IPS DF 6.9 (cell line): ENCODE measurements at regions not wholly inside any gene's neighbourhood (a gene's known extent, or its start where the extent isn't known, plus 50 kb on each side); places are given as distances from the start of the nearest gene placed in this dataset.
"Not testable (repeated sequence)": the region's sequence is repeated elsewhere in the genome, so short reads cannot be mapped to it uniquely, and the experiment has no call there.

ENCODE experiments used
- DNase-seq: peaks from one replicate; pipeline ENCODE4 v3.0.0-alpha.2; 2013; ENCODE audit warnings: low read depth, low spot score
- H3K27ac ChIP-seq: one replicate; pipeline ENCODE4 v1.5.1; 2013; ENCODE audit warnings: low read length, control low read depth
- H3K27me3 ChIP-seq: 2 replicates; pipeline ENCODE4 v1.6.1; 2013; ENCODE audit warnings: mild to moderate bottlenecking, low read length; ENCODE audit not compliant: control insufficient read depth, insufficient read depth
- H3K36me3 ChIP-seq: 2 replicates; pipeline ENCODE4 v1.6.1; 2013; ENCODE audit warnings: low read length; ENCODE audit not compliant: control insufficient read depth, insufficient read depth
- H3K4me1 ChIP-seq: 2 replicates; pipeline ENCODE4 v1.6.1; 2013; ENCODE audit warnings: low read length; ENCODE audit not compliant: control insufficient read depth, insufficient read depth
- H3K4me3 ChIP-seq: 2 replicates; pipeline ENCODE4 v1.5.1; 2013; ENCODE audit warnings: mild to moderate bottlenecking, low read length
- H3K9me3 ChIP-seq: 2 replicates; pipeline ENCODE4 v1.6.1; 2013; ENCODE audit warnings: low read length, inconsistent platforms; ENCODE audit not compliant: control insufficient read depth, insufficient read depth
- WGBS: extraction: QIAGEN DNeasy Blood & Tissue Kit; methylation state at CpG from one replicate; pipeline ENCODE4 v1.1.7; 2013; ENCODE audit warnings: mixed read lengths, missing lambda C conversion rate; ENCODE audit not compliant: insufficient read length, insufficient coverage; 5-methylcytosine and 5-hydroxymethylcytosine counted together

- DNase-seq: no peak
- no peaks in the 10 kb centered on the region for H3K4me1 ChIP-seq
- H3K36me3 ChIP-seq: no peaks in the 10 kb centered on the region
- no CpG with 5 or more reads among the region's 12 CpGs for WGBS
- no peaks in the 10 kb centered on the region for H3K27me3 ChIP-seq
- H3K4me3 ChIP-seq: no peak overlapping the region
- H3K9me3 ChIP-seq: peaks cover 17% of the 10 kb centered on the region
- no peak overlapping the region for H3K27ac ChIP-seq
Measured at GRCh38 chr22:49402169-49402568, 425.5 kb downstream of the BRD1 start.

GRCh38 chr22:49400941-49401598 lies 426.6 kb downstream of the BRD1 start:
- WGBS: no CpG with 5 or more reads among the region's 16 CpGs
- H3K27ac ChIP-seq: no peak overlapping the region
- DNase-seq: no peak

GRCh38 chr22:49400136-49400940 lies 427.3 kb downstream of the BRD1 start:
- H3K27ac ChIP-seq: no peak overlapping the region
- no peak for DNase-seq
- no peaks in the 10 kb centered on the region for H3K4me1 ChIP-seq
- H3K27me3 ChIP-seq: no peaks in the 10 kb centered on the region
- no peak overlapping the region for H3K4me3 ChIP-seq
- H3K36me3 ChIP-seq: no peaks in the 10 kb centered on the region
- WGBS: no CpG with 5 or more reads among the region's 24 CpGs
- peaks cover 22% of the 10 kb centered on the region for H3K9me3 ChIP-seq

More at GRCh38 chr22:49400941-49401598, 426.6 kb downstream of the BRD1 start:
- H3K36me3 ChIP-seq: no peaks in the 10 kb centered on the region
- H3K4me1 ChIP-seq: no peaks in the 10 kb centered on the region
- peaks cover 19% of the 10 kb centered on the region for H3K9me3 ChIP-seq
- H3K27me3 ChIP-seq: no peaks in the 10 kb centered on the region
- H3K4me3 ChIP-seq: no peak overlapping the region

DNA sequence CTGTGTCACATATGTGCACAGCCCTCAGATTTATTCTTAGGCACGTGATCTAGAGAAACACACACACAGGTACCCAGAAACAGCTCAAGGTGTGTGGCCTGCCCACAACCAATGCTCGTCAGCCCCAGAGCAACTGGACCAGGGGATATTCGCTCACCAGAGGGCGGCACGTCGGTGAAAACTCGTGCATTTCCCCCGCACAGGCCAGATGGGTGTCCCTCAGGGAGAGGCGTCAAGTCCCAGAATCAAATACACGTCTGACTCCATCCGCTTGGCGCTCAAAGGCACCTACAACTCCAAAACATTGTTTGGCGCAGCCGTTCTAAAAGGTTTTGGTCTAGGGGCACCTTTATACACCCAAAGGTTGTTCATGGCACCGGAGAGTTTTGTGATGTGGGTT lies 429.0 kb downstream of the BRD1 start:
- DNase-seq: no peak
- WGBS: no CpG with 5 or more reads among the region's 15 CpGs
- no peak overlapping the region for H3K27ac ChIP-seq
- H3K9me3 ChIP-seq: peaks cover 26% of the 10 kb centered on the region
- no peaks in the 10 kb centered on the region for H3K4me1 ChIP-seq
- no peak overlapping the region for H3K4me3 ChIP-seq
- no peaks in the 10 kb centered on the region for H3K36me3 ChIP-seq
- no peaks in the 10 kb centered on the region for H3K27me3 ChIP-seq

DNA sequence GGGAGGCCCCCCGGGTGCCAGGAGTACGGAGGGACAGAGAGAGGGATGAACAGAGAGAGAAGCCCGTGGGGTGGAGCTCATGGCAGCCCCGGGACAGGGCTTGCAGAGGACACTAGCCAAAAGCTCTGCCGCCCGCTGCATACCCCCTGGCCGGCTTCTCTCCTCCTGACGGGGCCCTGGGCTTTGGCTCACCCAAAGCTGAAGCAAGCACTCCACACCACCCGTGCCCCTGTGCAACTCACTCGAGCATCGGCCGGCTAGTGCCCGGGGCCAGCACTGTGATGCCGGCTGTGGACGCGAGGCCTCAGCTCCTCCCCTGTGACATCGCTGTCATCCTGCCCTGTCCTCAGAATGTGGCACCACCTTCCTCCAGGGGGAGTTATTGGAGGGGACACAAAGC lies 429.6 kb downstream of the BRD1 start:
- WGBS: no CpG with 5 or more reads among the region's 17 CpGs
- Histone ChIP-seq H3K36me3 (no peaks in the 10 kb centered on the region), H3K9me3 (peaks cover 28% of the 10 kb centered on the region), H3K27ac (no peak overlapping the region), H3K4me1 (no peaks in the 10 kb centered on the region), H3K27me3 (no peaks in the 10 kb centered on the region), H3K4me3 (no peak overlapping the region)
- no peak for DNase-seq

- DNase-seq: no peak
- Histone ChIP-seq H3K27ac (no peak overlapping the region), H3K4me3 (no peak overlapping the region), H3K36me3 (no peaks in the 10 kb centered on the region), H3K9me3 (peaks cover 29% of the 10 kb centered on the region), H3K27me3 (no peaks in the 10 kb centered on the region), H3K4me1 (no peaks in the 10 kb centered on the region)
- no CpG with 5 or more reads among the region's 11 CpGs for WGBS
Measured at GRCh38 chr22:49396817-49397216, 430.9 kb downstream of the BRD1 start.

DNA sequence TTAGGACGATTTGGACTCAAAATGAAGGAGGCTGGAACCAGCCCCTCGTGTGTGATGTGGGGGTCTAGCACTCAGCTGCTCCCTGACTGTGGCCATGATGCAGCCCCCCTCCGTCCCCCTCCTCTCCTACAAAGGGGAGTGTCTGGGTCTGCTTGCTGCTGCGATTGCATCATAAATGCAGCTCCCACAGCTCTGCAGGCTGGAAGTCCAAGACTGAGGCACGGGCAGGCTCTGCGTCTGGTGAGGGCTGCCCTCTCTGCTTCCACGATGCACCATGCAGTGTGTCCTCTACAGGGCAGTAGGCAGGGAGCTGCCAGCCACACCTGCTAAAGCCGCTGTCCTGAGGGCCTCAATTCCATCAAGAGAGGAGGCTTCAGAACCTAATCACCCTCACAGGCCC lies 432.1 kb downstream of the BRD1 start:
- no peak overlapping the region for H3K4me3 ChIP-seq
- no peaks in the 10 kb centered on the region for H3K27me3 ChIP-seq
- no peak overlapping the region for H3K27ac ChIP-seq
- H3K9me3 ChIP-seq: peaks cover 29% of the 10 kb centered on the region
- no peak for DNase-seq
- H3K4me1 ChIP-seq: no peaks in the 10 kb centered on the region
- no peaks in the 10 kb centered on the region for H3K36me3 ChIP-seq
- WGBS: no CpG with 5 or more reads among the region's 8 CpGs

GRCh38 chr22:49395062-49395461 lies 432.6 kb downstream of the BRD1 start:
- not testable (repeated sequence) for H3K4me1 ChIP-seq, H3K4me3 ChIP-seq, DNase-seq, H3K27me3 ChIP-seq, H3K27ac ChIP-seq, H3K36me3 ChIP-seq
- WGBS: no CpG with 5 or more reads among the region's 5 CpGs
- peaks cover 29% of the 10 kb centered on the region for H3K9me3 ChIP-seq

- H3K9me3 ChIP-seq: peaks cover 27% of the 10 kb centered on the region
- DNase-seq: no peak
- no peaks in the 10 kb centered on the region for H3K4me1 ChIP-seq
- H3K36me3 ChIP-seq: no peaks in the 10 kb centered on the region
- H3K4me3 ChIP-seq: no peak overlapping the region
- H3K27ac ChIP-seq: no peak overlapping the region
- no CpG with 5 or more reads among the region's 7 CpGs for WGBS
- no peaks in the 10 kb centered on the region for H3K27me3 ChIP-seq
Measured at GRCh38 chr22:49394116-49394785, 433.4 kb downstream of the BRD1 start.

DNA sequence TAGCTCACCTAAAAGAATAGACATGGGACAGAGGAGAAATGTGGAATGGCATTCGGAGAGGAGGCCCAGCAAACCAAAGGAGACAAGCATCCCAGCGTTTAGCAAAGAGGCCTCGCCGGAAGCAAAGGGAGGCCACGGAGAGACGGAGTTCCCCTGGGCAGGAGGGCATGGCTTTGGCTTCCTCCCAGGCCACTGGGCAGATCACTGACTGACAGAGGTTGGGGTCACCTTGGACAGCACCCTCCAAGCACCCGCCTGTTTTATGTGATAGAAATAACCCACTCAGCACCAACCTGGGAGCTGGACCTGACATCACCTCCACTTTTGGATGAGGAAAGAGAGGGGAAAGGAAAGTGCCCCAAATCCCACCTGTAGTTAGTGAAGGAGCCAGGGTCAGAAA lies 434.1 kb downstream of the BRD1 start:
- Histone ChIP-seq H3K27ac (no peak overlapping the region), H3K4me3 (no peak overlapping the region), H3K36me3 (no peaks in the 10 kb centered on the region), H3K4me1 (no peaks in the 10 kb centered on the region), H3K27me3 (no peaks in the 10 kb centered on the region), H3K9me3 (peaks cover 25% of the 10 kb centered on the region)
- WGBS: no CpG with 5 or more reads among the region's 7 CpGs
- no peak for DNase-seq
